Left ventricle myocardium inferior (tissue), 1 donor: ENCODE measurements at regions not wholly inside any gene's neighbourhood (a gene's known extent, or its start where the extent isn't known, plus 50 kb on each side); places are given as distances from the start of the nearest gene placed in this dataset.

ENCODE experiments used
- DNase-seq: peaks from one replicate; pipeline ENCODE4 v3.0.0-alpha.2; 2020
- H3K27ac ChIP-seq: fragments of 200-600 bp; replicated peaks from 2 replicates; pipeline ENCODE4 v1.8.0; 2021
- H3K27me3 ChIP-seq: fragments of 200-600 bp; 2 replicates; pipeline ENCODE4 v1.8.0; 2021; ENCODE audit warnings: low read depth
- H3K36me3 ChIP-seq: fragments of 200-600 bp; 2 replicates; pipeline ENCODE4 v1.8.0; 2021
- H3K4me1 ChIP-seq: fragments of 200-600 bp; 2 replicates; pipeline ENCODE4 v1.8.0; 2021
- H3K4me3 ChIP-seq: fragments of 200-600 bp; 2 replicates; pipeline ENCODE4 v1.8.0; 2021; ENCODE audit warnings: mild to moderate bottlenecking, moderate library complexity
- H3K9me3 ChIP-seq: fragments of 200-600 bp; replicated peaks from 2 replicates; pipeline ENCODE4 v1.8.0; 2021
- CTCF ChIP-seq: fragments of 200-600 bp; IDR thresholded peaks from 2 replicates; pipeline ENCODE4 v1.8.0; 2021; ENCODE audit warnings: antibody characterized with exemption, mild to moderate bottlenecking, borderline replicate concordance
- intact Hi-C: fragments of 100-400 bp; cut with micrococcal nuclease; formaldehyde crosslinking; loops from one replicate; pipeline ENCODE4 v1.11.0; 2022
- donor health status: DM: no; HTN: yes; CAD: no; lungs with severe emphysema.

DNA sequence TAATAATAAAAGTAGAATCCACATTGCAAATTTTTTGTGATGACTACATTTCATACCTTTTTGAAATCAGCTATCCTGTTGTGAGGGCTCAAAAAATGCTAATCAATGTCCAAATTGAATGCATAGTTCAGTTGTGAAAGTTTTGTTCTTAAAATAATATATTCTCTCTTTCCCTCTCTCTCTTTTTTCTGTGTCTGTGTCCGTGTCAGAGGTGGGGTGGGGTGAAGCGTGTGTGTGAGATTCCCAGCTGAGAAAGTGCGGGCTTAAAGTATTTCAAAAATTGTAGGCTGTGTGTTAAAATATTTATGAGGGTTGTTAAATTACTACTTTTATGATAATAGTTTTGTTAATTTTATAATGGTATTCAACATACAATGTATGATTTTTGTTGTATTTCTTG, 388.0 kb upstream of the LRRTM4 start:
- DNase-seq: no peak
- Histone ChIP-seq H3K4me1 (no peaks in the 10 kb centered on the region), H3K27ac (no peak overlapping the region), H3K27me3 (no peaks in the 10 kb centered on the region), H3K9me3 (no peaks in the 10 kb centered on the region), H3K4me3 (no peak overlapping the region), H3K36me3 (no peaks in the 10 kb centered on the region)
- intact Hi-C loops: no loop called here
- no peak for TF ChIP-seq CTCF

- TF ChIP-seq CTCF: no peak
- no peak overlapping the region for H3K27ac ChIP-seq
- DNase-seq: no peak
- no peaks in the 10 kb centered on the region for H3K27me3 ChIP-seq
- H3K36me3 ChIP-seq: no peaks in the 10 kb centered on the region
- intact Hi-C loops: no loop called here
- no peaks in the 10 kb centered on the region for H3K4me1 ChIP-seq
- H3K4me3 ChIP-seq: no peak overlapping the region
- no peaks in the 10 kb centered on the region for H3K9me3 ChIP-seq
Measured at GRCh38 chr2:77920838-77921366, 398.7 kb upstream of the LRRTM4 start.

GRCh38 chr2:77922567-77922966, 400.4 kb upstream of the LRRTM4 start:
- no peaks in the 10 kb centered on the region for H3K4me1 ChIP-seq
- no peak for DNase-seq
- no peaks in the 10 kb centered on the region for H3K27me3 ChIP-seq
- H3K27ac ChIP-seq: no peak overlapping the region
- no peak overlapping the region for H3K4me3 ChIP-seq
- no peaks in the 10 kb centered on the region for H3K36me3 ChIP-seq
- no peak for TF ChIP-seq CTCF
- intact Hi-C loops: no loop called here
- H3K9me3 ChIP-seq: peaks cover 4% of the 10 kb centered on the region

- no peak for TF ChIP-seq CTCF
- H3K4me3 ChIP-seq: no peak overlapping the region
- no peak for DNase-seq
- H3K36me3 ChIP-seq: no peaks in the 10 kb centered on the region
- no peaks in the 10 kb centered on the region for H3K4me1 ChIP-seq
- H3K27me3 ChIP-seq: no peaks in the 10 kb centered on the region
- peaks cover 13% of the 10 kb centered on the region for H3K9me3 ChIP-seq
- no peak overlapping the region for H3K27ac ChIP-seq
- intact Hi-C loops: no loop called here
Measured at GRCh38 chr2:77937366-77937765, 415.2 kb upstream of the LRRTM4 start.

DNA sequence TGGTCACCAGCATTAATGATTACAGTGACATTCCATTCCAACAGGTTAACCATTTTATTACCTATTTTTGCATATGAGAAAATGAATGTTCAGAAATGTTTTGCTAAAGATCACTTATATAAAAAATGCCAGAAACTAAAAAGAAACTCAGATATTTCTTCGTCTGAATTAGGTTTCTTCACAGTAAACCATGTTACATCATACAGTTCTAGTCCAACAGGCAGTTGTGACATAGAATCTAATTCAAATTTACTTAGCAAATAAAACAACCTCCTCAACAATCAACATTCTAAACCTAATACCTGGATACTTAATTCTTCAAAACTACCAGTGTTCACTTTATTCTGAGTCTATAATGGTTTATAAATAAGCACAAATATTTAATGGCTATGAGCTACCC, 416.3 kb upstream of the LRRTM4 start:
- intact Hi-C loops: no loop called here
- Histone ChIP-seq H3K36me3 (no peaks in the 10 kb centered on the region), H3K27me3 (no peaks in the 10 kb centered on the region), H3K4me3 (no peak overlapping the region), H3K4me1 (no peaks in the 10 kb centered on the region), H3K9me3 (peaks cover 2% of the 10 kb centered on the region), H3K27ac (no peak overlapping the region)
- no peak for DNase-seq
- TF ChIP-seq CTCF: no peak

DNA sequence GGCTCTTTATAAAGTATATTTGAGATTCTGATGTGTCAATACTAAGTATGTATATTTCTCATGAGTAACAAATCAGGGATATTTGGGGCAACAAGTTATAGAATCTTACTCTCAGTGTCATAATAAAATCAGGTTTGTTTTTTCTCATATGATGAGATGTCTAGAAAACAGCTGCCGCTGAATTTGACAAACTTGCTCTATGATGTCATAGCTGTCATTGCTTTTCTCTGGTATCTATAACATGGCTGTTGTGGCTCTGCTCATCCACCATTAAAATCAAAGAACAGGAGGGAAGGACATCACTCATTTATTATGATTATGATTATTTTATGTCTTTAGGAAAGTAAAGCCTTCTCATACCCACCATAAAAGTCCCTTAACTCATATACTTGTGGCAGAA, 417.2 kb upstream of the LRRTM4 start:
- intact Hi-C loops: no loop called here
- TF ChIP-seq CTCF: no peak
- H3K4me1 ChIP-seq: no peaks in the 10 kb centered on the region
- H3K27me3 ChIP-seq: no peaks in the 10 kb centered on the region
- H3K4me3 ChIP-seq: no peak overlapping the region
- no peaks in the 10 kb centered on the region for H3K36me3 ChIP-seq
- no peak overlapping the region for H3K27ac ChIP-seq
- no peaks in the 10 kb centered on the region for H3K9me3 ChIP-seq
- DNase-seq: no peak
